ENCODE measurements at regions not wholly inside any gene's neighbourhood (a gene's known extent, or its start where the extent isn't known, plus 50 kb on each side); places are given as distances from the start of the nearest gene placed in this dataset.

DNA sequence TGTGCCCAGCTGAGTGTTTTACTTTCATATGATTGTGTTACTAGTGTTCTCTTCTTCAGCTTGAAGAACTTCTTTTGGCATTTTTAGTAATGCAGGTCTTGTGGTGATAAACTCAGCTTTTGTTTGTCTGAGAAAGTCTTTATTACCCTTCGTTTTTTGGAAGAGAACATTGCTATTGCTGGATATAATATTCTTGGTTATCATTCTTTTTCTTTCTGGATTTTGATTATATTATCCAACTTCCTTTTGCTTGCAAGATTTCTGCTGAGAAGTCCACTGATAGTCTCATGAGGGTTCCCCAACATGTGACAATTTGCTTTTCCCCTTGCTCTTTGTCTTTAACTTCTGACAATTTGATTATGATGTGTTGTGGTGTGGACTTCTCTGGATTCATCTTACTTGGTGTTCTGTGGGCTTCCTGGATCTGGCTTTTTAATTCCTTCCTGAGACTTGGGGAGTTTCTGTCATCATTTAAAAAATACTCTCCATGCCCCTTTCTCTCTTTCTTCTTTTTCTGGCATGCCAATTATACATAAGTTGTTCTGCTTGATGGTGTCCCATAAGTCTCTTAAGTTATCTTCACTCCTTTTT is 416.8 kb downstream of the CCDC91 start:
- no peak overlapping the region for H3K4me3 Mint-ChIP-seq (ENCODE audit: unreplicated experiment)
- peaks cover 3% of the 10 kb centered on the region for H3K36me3 Mint-ChIP-seq (ENCODE audit: unreplicated experiment)
- H3K27ac Mint-ChIP-seq (ENCODE audit: unreplicated experiment), result no peak overlapping the region

DNA sequence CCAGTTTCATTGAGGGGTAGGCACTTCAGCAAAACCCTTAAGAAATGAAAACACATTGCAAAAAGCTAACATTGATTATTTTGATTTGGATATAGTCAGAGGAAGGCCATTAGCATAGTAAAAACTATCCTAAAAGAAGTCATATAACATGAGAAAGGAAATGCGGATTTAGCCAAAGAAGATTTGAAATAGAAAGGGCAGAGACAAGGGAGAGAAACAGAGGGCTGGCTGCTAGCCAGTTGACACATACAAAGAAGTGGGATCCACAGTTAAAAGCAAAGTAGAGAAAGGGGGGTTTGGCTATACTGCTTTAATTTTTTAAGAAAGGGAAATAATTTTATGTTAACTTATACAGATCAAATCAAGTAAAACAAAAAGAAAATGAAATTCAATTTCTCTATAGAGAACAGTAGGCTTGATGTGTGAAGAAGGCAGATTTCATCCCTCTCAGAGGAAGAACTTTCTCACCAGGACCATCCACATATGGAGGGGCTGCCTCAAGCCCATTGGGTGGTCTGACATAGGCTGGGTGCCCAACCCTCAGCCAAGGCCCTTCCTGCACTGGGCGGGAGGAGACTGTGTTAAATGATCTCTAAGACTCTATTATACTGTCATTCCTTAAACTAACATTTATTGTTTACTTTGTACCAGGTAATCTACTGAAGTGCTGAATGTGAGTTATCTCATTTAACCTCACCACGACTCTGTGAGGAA is 420.3 kb downstream of the CCDC91 start:
- TF ChIP-seq, protein P1, sequence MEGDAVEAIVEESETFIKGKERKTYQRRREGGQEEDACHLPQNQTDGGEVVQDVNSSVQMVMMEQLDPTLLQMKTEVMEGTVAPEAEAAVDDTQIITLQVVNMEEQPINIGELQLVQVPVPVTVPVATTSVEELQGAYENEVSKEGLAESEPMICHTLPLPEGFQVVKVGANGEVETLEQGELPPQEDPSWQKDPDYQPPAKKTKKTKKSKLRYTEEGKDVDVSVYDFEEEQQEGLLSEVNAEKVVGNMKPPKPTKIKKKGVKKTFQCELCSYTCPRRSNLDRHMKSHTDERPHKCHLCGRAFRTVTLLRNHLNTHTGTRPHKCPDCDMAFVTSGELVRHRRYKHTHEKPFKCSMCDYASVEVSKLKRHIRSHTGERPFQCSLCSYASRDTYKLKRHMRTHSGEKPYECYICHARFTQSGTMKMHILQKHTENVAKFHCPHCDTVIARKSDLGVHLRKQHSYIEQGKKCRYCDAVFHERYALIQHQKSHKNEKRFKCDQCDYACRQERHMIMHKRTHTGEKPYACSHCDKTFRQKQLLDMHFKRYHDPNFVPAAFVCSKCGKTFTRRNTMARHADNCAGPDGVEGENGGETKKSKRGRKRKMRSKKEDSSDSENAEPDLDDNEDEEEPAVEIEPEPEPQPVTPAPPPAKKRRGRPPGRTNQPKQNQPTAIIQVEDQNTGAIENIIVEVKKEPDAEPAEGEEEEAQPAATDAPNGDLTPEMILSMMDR (IDR thresholded peaks at IDR 0.05), result no peak
- Mint-ChIP-seq H3K4me1 (ENCODE audit: unreplicated experiment) (peaks cover 4% of the 10 kb centered on the region), H3K9me3 (ENCODE audit: unreplicated experiment) (peaks cover 16% of the 10 kb centered on the region), H3K4me3 (ENCODE audit: unreplicated experiment) (no peak overlapping the region), H3K36me3 (ENCODE audit: unreplicated experiment) (peaks cover 3% of the 10 kb centered on the region), H3K27ac (ENCODE audit: unreplicated experiment) (no peak overlapping the region), H3K27me3 (ENCODE audit: unreplicated experiment) (peaks cover 12% of the 10 kb centered on the region)
- DNase-seq (ENCODE audit: extremely low spot score, unreplicated experiment), result no peak

More for the DNA sequence above, 416.8 kb downstream of the CCDC91 start:
- peaks cover 3% of the 10 kb centered on the region for H3K27me3 Mint-ChIP-seq (ENCODE audit: unreplicated experiment)
- no peak for DNase-seq (ENCODE audit: extremely low spot score, unreplicated experiment)
- H3K9me3 Mint-ChIP-seq (ENCODE audit: unreplicated experiment), result peaks cover 13% of the 10 kb centered on the region
- TF ChIP-seq, protein P1 (IDR thresholded peaks at IDR 0.05), result no peak
- H3K4me1 Mint-ChIP-seq (ENCODE audit: unreplicated experiment), result peaks cover 4% of the 10 kb centered on the region

DNA sequence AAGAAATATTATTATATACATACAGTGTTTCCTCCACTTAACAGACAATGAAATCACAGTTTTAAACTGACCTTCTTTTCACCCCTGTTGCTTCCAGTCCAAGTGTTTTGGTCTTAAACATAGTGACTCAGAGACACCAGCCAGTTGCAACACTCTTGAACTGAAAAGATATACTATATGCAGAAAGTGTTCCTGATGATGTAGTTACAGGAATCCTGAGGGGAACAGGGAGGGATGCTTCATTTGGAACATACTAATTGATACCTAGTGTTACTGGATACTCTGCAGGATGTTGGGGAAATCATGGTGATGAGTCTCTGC is 420.8 kb downstream of the CCDC91 start:
- peaks cover 18% of the 10 kb centered on the region for H3K9me3 Mint-ChIP-seq (ENCODE audit: unreplicated experiment)
- TF ChIP-seq, protein P1 (IDR thresholded peaks at IDR 0.05), result no peak
- H3K27ac Mint-ChIP-seq (ENCODE audit: unreplicated experiment), result no peak overlapping the region
- peaks cover 12% of the 10 kb centered on the region for H3K27me3 Mint-ChIP-seq (ENCODE audit: unreplicated experiment)
- no peak for DNase-seq (ENCODE audit: extremely low spot score, unreplicated experiment)
- H3K36me3 Mint-ChIP-seq (ENCODE audit: unreplicated experiment), result peaks cover 3% of the 10 kb centered on the region
- peaks cover 4% of the 10 kb centered on the region for H3K4me1 Mint-ChIP-seq (ENCODE audit: unreplicated experiment)
- no peak overlapping the region for H3K4me3 Mint-ChIP-seq (ENCODE audit: unreplicated experiment)

DNA sequence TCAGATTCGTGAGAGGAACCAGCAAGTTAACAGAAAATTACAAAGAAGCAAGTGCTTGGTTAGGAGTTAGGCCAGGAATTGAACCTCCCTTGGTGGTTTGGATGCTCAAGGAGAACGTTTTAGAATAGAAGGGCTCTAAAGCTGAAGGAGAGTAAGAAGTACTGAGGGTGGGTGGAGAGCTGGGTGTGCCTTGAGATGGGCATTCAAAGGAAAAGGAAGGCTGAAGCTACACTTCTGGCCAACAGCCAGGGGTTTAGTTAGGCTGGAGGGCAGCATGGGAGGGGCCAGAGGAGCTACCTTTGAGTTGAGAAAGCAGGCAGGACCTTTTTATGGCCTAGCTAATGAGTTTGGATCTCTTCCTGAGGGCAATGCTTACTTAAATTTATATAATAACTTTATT is 421.2 kb downstream of the CCDC91 start:
- peaks cover 13% of the 10 kb centered on the region for H3K27me3 Mint-ChIP-seq (ENCODE audit: unreplicated experiment)
- H3K4me1 Mint-ChIP-seq (ENCODE audit: unreplicated experiment), result peaks cover 4% of the 10 kb centered on the region
- peaks cover 18% of the 10 kb centered on the region for H3K9me3 Mint-ChIP-seq (ENCODE audit: unreplicated experiment)
- no peak overlapping the region for H3K4me3 Mint-ChIP-seq (ENCODE audit: unreplicated experiment)
- TF ChIP-seq, protein P1 (IDR thresholded peaks at IDR 0.05), result no peak
- DNase-seq (ENCODE audit: extremely low spot score, unreplicated experiment), result no peak
- H3K36me3 Mint-ChIP-seq (ENCODE audit: unreplicated experiment), result peaks cover 3% of the 10 kb centered on the region
- no peak overlapping the region for H3K27ac Mint-ChIP-seq (ENCODE audit: unreplicated experiment)

DNA sequence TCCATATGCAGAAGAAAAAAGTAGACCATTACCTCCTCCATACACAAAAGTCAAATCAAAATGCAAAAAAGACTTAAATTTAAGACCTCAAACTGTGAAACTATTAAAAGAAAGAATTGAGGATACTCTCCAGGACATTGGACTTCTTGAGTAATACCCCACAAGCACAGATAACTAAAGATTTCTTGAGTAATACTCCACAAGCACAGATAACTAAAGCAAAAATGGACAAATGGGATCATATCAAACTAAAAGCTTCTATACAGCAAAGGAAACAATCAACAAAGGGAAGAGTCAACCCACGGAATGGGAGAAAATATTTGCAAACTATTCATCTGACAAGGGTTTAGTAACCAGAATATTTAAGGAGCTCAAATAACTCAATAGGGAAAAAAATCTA is 427.9 kb downstream of the CCDC91 start:
- no peak for DNase-seq (ENCODE audit: extremely low spot score, unreplicated experiment)
- TF ChIP-seq, protein P1 (IDR thresholded peaks at IDR 0.05), result no peak
- no peak overlapping the region for H3K4me3 Mint-ChIP-seq (ENCODE audit: unreplicated experiment)

More for the DNA sequence above, 427.9 kb downstream of the CCDC91 start:
- Mint-ChIP-seq H3K27ac (ENCODE audit: unreplicated experiment) (no peak overlapping the region), H3K27me3 (ENCODE audit: unreplicated experiment) (peaks cover 27% of the 10 kb centered on the region), H3K9me3 (ENCODE audit: unreplicated experiment) (peaks cover 20% of the 10 kb centered on the region), H3K4me1 (ENCODE audit: unreplicated experiment) (no peaks in the 10 kb centered on the region), H3K36me3 (ENCODE audit: unreplicated experiment) (no peaks in the 10 kb centered on the region)

Data from osteocyte (in vitro differentiated cells).